ENCODE measurements at regions not wholly inside any gene's neighbourhood (a gene's known extent, or its start where the extent isn't known, plus 50 kb on each side); places are given as distances from the start of the nearest gene placed in this dataset.
A peak's percentile ranks its signal among the peaks of the same experiment; 100 is the strongest.
"Not testable (repeated sequence)": the region's sequence is repeated elsewhere in the genome, so short reads cannot be mapped to it uniquely, and the experiment has no call there.

GRCh38 chr5:157956271-157956885 lies 97.4 kb upstream of the CLINT1 start:
- no peak for DNase-seq

- no peak for DNase-seq
Measured at GRCh38 chr5:157955541-157956172, 96.7 kb upstream of the CLINT1 start.

DNA sequence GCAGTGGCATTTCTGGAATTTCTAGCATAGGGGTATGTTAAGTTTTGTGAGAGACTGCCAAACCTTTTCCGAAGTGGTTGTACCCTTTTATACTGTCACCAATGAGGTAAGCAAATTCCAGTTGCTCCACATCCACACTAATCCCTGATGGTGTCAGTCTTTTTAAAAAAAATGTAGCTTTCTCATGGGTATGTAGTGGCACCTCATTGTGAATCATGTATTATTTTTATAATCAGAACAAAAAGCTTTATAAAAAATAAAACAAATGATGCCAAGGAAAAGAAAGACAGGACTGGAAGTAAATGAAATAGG lies 93.4 kb upstream of the CLINT1 start:
- DNase-seq: no peak

- no peak for DNase-seq
Measured at GRCh38 chr5:157951673-157952373, 92.9 kb upstream of the CLINT1 start.

DNA sequence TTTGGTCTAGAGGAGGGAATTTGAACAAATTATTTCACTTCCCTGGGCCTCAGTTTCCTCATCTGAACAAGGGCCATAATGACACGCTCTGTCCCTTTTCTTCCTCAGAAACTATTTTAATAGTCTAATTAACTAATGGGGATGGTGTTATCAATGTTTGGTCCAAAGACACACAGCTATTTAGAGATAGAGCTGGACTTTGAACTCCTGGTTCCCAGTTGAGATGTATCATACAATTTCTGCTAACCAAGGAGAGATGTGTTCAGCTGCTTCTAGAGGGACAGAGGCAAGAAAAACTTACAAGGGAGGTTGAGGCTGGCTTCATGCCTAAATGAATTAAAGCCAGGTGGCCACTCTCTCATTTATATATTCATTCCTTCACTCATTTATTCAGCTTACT lies 90.6 kb upstream of the CLINT1 start:
- no peak for DNase-seq

GRCh38 chr5:157948738-157949410 lies 89.9 kb upstream of the CLINT1 start:
- peak; percentile 83 for DNase-seq

DNA sequence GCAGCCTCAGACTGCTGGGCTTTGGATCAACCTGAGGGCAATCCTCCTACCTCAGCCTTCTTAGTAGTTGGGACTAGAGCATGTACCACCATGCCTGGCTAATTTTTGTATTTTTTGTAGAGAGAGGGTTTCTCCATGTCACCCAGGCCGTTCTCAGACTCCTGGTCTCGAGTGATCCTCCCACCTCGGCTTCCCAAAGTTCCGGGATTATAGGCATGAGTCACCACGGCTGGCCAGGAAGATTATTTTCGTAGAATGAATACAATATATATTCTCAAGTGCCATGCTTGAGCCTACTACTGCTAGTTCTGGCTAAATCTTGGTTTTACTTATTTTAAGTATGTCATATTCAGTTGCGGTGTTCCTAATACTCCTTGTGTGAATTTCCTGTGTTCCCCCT lies 88.2 kb upstream of the CLINT1 start:
- no peak for DNase-seq

- not testable (repeated sequence) for DNase-seq
Measured at GRCh38 chr5:157945822-157946221, 86.9 kb upstream of the CLINT1 start.

DNA sequence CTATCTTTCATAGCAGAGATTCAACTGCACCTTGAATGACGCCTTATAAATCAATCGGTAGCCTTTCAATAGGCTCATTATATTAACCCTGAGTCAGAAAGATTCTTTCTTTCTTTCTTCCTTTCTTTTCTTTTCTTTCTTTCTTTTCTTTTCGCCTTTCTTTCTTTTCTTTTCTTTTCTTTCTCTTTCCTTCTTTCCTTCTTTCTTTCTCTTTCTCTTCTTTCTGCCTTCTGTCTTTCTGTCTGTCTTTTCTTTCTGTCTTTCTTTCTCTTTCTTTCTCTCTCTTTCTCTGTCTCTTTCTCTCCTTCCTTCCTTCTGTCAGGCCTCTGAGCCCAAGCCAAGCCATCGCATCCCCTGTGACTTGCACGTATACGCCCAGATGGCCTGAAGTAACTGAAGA lies 86.0 kb upstream of the CLINT1 start:
- DNase-seq: no peak

DNA sequence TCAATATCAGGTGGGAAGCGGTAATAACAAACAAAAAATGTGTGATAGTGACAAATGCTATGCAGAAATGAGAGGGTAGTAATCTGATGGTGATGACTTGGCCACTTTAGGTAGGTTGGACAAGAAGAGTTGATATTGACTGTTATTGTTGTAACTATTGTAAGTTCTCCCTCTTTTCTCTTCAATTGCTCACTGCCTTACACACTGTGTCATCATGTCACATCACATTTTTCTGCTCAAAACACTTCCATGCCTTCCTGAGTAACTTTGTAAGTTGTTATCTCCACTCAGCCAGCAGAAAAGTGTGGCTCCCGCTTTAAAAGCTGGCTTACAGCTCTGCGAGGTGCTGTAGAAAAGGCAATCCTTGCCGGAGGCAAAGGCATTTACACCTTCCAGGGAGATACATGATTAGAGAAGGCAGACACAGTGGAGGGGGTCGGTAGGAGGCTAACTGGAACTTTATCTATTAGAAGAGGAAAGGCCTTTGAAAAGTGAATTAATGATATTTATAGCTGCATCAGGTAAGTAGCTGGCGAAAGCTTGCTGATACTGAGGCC lies 85.2 kb upstream of the CLINT1 start:
- DNase-seq: no peak

- no peak for DNase-seq
Measured at GRCh38 chr5:157942595-157942994, 83.7 kb upstream of the CLINT1 start.

GRCh38 chr5:157941616-157942015 lies 82.7 kb upstream of the CLINT1 start:
- DNase-seq: no peak

- not testable (repeated sequence) for DNase-seq
Measured at GRCh38 chr5:157938101-157938500, 79.2 kb upstream of the CLINT1 start.

DNA sequence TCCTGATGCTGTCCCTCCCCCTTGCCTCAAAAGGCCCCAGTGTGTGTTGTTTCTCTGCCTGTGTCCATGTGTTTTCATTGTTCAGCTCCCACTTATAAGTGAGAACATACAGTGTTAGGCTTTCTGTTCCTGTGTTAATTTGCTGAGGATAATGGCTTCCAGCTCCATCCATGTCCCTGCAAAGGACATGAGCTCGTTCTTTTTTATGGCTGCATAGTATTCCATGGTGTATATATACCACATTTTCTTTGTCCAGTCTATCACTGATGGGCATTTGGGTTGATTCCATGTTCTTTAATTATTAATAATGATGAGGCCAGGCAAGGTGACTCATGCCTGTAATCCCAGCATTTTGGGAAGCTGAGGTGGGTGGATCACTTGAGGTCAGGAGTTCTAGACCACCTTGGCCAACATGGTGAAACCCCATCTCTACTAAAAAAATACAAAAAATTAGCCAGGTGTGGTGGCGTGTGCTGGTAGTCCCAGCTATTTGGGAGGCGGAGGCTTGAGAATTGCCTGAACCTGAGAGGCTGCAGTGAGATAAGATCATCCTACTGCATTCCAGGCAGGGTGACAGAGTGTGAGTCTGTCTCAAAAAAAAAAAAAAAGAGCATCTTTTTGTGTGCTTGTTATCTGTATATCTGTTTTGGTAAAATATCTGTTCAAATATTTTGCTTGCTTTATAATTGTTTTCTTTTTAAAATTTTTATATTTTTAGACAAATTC lies 78.0 kb upstream of the CLINT1 start:
- not testable (repeated sequence) for DNase-seq

DNA sequence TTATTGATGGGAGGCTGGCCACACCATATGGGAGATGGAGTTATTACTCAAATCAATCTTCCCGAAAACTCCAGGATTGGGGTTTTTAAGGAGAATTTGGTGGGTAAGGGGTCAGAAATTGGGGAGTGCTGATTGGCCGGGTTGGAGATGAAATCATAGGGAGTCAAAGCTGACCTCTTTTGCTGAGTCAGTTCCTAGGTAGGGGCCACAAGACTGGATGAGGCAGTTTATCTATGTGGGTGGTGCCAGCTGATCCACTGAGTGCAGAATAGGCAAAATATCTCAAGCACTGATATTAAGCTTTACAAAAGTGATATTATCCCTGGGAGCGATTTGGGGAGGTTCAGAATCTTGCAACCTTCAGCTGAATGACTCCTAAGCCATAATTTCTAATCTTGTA lies 75.7 kb upstream of the CLINT1 start:
- DNase-seq: no peak

DNA sequence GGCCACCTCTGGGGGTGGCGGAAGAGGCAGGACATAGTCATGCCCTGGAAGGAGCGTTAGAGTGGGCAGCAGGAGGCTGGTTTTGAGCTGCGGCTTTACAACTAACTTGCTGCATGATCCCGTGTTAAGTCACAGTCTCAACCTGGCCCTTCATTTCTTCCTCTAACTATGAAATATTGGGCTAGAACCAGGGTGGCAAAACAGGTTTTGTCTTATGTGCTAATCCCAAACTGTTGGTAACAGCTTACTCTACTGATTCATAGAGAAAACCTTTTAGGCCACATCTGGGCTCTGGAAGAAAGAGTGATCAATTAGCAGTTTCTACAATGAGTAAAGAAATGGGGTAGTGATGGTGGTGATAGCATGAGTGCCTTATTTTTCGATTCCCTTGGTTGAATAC lies 74.1 kb upstream of the CLINT1 start:
- no peak for DNase-seq

GRCh38 chr5:157930710-157931109 lies 71.8 kb upstream of the CLINT1 start:
- no peak for DNase-seq

DNA sequence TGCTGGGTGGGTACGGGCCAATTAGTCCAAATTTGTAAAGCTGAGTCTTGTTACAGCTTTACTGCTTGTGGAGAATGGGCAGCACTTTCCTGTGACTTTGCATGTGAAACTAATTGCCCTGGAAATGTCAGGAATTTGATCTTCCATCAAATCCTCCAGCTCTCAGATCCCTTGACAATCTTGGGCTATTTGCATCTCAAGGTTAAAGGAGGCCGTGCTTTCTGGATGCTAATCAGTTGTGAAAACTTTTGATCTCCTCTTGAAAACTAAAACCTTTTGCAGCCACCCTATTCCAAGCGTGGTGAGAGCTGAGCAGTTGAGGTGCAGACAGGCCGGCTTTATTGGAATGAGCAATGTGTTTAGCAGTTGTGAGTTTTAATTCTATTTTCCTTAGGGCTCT lies 68.0 kb upstream of the CLINT1 start:
- no peak for DNase-seq

DNA sequence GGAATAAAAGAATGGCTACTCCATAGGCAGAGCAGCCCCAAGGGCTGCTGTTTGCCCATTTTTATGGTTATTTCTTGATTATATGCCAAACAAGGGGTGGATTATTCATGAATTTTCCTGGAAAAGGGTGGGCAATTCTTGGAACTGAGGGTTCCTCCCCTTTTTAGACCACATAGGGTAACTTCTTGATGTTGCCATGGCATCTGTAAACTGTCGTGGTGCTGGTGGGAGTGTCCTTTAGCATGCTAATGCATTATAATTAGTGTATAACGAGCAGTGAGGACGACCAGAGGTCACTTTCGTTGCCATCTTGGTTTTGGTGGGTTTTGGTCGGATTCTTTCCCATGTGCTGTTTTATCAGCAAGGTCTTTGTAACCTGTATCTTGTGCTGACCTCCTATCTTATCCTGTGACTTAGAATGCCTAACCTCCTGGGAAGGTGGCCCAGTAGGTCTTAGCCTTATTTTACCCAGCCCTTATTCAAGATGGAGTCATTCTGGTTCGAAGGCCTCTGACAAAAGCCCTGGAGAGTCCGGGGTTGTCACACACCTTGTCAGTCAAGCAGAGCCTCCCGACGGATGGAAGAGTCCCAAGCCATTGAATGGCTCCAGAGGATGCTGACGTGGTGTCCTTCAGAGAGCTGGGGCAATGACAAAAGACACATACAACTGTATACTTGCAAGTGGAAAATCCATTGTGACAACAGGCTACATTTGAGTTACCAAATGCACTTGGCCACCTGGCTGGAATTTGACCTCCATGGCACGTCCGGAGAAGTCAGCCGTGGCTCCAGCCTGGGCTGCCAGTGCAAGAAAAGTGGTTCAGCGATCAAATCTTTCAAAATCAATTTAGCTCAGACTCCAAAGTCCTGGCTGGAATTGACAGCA lies 67.1 kb upstream of the CLINT1 start:
- no peak for DNase-seq

- no peak for DNase-seq
Measured at GRCh38 chr5:157924931-157925729, 66.2 kb upstream of the CLINT1 start.

DNA sequence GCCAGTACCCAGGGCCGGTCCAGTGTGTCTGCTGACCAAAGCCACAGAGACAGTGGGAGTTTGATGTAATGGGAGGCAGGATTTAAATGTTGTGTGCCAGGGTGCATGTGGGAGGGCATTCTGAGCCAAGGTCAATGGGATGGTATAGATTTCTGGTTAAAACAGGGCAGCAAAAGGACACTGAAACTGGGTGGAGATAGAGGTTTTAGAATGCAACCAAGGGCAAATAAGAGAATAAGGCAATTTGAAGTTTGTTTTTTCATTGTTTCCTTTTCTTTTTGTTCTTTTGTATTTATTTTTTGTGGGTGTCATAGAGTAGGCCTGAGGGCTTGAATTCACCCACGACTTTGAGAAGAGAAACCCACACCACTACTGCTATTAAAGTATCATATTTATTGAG lies 65.5 kb upstream of the CLINT1 start:
- no peak for DNase-seq
